NCI-H187 (cell line): ENCODE measurements at regions not wholly inside any gene's neighbourhood (a gene's known extent, or its start where the extent isn't known, plus 50 kb on each side); places are given as distances from the start of the nearest gene placed in this dataset.
"Not testable (repeated sequence)": the region's sequence is repeated elsewhere in the genome, so short reads cannot be mapped to it uniquely, and the experiment has no call there.

Source experiments
- DNase-seq, 2 experiments: peaks; one replicate each; lab custom pipeline; 2025; lab: John Stamatoyannopoulos, UW

GRCh38 chr5:108587821-108588220 is 159.9 kb upstream of the FER start:
- DNase-seq: no peak

- no peak for DNase-seq
Measured at GRCh38 chr5:108581026-108581425, 166.7 kb upstream of the FER start.

- no peak for DNase-seq
Measured at GRCh38 chr5:108579236-108579635, 168.5 kb upstream of the FER start.

GRCh38 chr5:108578791-108579190 is 168.9 kb upstream of the FER start:
- DNase-seq: no peak

- no peak for DNase-seq
Measured at GRCh38 chr5:108567429-108567828, 180.3 kb upstream of the FER start.

GRCh38 chr5:108564441-108564840 is 182.5 kb upstream of the FBXL17 start:
- DNase-seq: no peak

- DNase-seq: no peak
Measured at GRCh38 chr5:108562205-108562454, 180.2 kb upstream of the FBXL17 start.

GRCh38 chr5:108561416-108562204 is 179.7 kb upstream of the FBXL17 start:
- DNase-seq: no peak

- DNase-seq: no peak
Measured at GRCh38 chr5:108560581-108560980, 178.7 kb upstream of the FBXL17 start.

- no peak for DNase-seq
Measured at GRCh38 chr5:108560166-108560565, 178.3 kb upstream of the FBXL17 start.

GRCh38 chr5:108558840-108559239 is 176.9 kb upstream of the FBXL17 start:
- not testable (repeated sequence) for DNase-seq

GRCh38 chr5:108558142-108558541 is 176.2 kb upstream of the FBXL17 start:
- DNase-seq: not testable (repeated sequence)

GRCh38 chr5:108557686-108558085 is 175.8 kb upstream of the FBXL17 start:
- no peak for DNase-seq

- DNase-seq: no peak
Measured at GRCh38 chr5:108556441-108557145, 174.7 kb upstream of the FBXL17 start.

GRCh38 chr5:108548684-108549596 is 167.0 kb upstream of the FBXL17 start:
- DNase-seq: no peak

GRCh38 chr5:108546939-108547338 is 165.0 kb upstream of the FBXL17 start:
- no peak for DNase-seq

- no peak for DNase-seq
Measured at GRCh38 chr5:108545301-108545700, 163.4 kb upstream of the FBXL17 start.

- DNase-seq: no peak
Measured at GRCh38 chr5:108543486-108543885, 161.6 kb upstream of the FBXL17 start.

GRCh38 chr5:108541836-108542235 is 159.9 kb upstream of the FBXL17 start:
- DNase-seq: no peak

GRCh38 chr5:108536321-108536720 is 154.4 kb upstream of the FBXL17 start:
- no peak for DNase-seq

GRCh38 chr5:108532129-108532445 is 150.2 kb upstream of the FBXL17 start:
- DNase-seq: not testable (repeated sequence)

GRCh38 chr5:108531367-108532128 is 149.7 kb upstream of the FBXL17 start:
- no peak for DNase-seq
